ENCODE measurements at regions not wholly inside any gene's neighbourhood (a gene's known extent, or its start where the extent isn't known, plus 50 kb on each side); places are given as distances from the start of the nearest gene placed in this dataset.
A peak's percentile ranks its signal among the peaks of the same experiment; 100 is the strongest.

GRCh38 chr22:27270818-27271510 is 530.6 kb downstream of the MN1 start:
- peak; percentile 44 for DNase-seq

- DNase-seq, result no peak
Measured at GRCh38 chr22:27273436-27273835, 528.1 kb downstream of the MN1 start.

GRCh38 chr22:27273853-27274252 is 527.7 kb downstream of the MN1 start:
- DNase-seq, result no peak

- DNase-seq, result no peak
Measured at GRCh38 chr22:27274770-27275449, 526.6 kb downstream of the MN1 start.

GRCh38 chr22:27278946-27279345 is 522.6 kb downstream of the MN1 start:
- DNase-seq, result no peak

- DNase-seq, result no peak
Measured at GRCh38 chr22:27283240-27283639, 518.3 kb downstream of the MN1 start.

GRCh38 chr22:27283714-27284113 is 517.8 kb downstream of the MN1 start:
- DNase-seq, result no peak

- no peak for DNase-seq
Measured at GRCh38 chr22:27284324-27284723, 517.2 kb downstream of the MN1 start.

GRCh38 chr22:27286711-27287110 is 514.8 kb downstream of the MN1 start:
- no peak for DNase-seq

GRCh38 chr22:27292542-27293299 is 508.8 kb downstream of the MN1 start:
- DNase-seq, result no peak

- DNase-seq, result no peak
Measured at GRCh38 chr22:27293721-27294445, 507.7 kb downstream of the MN1 start.

GRCh38 chr22:27295040-27295439 is 506.5 kb downstream of the MN1 start:
- no peak for DNase-seq

GRCh38 chr22:27295605-27296004 is 506.0 kb downstream of the MN1 start:
- no peak for DNase-seq

GRCh38 chr22:27296091-27296675 is 505.4 kb downstream of the MN1 start:
- no peak for DNase-seq

GRCh38 chr22:27297125-27297524 is 504.4 kb downstream of the MN1 start:
- DNase-seq, result no peak

- no peak for DNase-seq
Measured at GRCh38 chr22:27298332-27298731, 503.2 kb downstream of the MN1 start.

- no peak for DNase-seq
Measured at GRCh38 chr22:27298742-27299141, 502.8 kb downstream of the MN1 start.

GRCh38 chr22:27299181-27300085 is 502.1 kb downstream of the MN1 start:
- peak; percentile 22 for DNase-seq

- no peak for DNase-seq
Measured at GRCh38 chr22:27300536-27301285, 500.8 kb downstream of the MN1 start.

- no peak for DNase-seq
Measured at GRCh38 chr22:27302501-27302900, 499.1 kb downstream of the MN1 start.

- DNase-seq, result no peak
Measured at GRCh38 chr22:27303718-27304117, 497.8 kb downstream of the MN1 start.

Measured in NCI-H1694 treated with DMSO at 0.1 percent for 48 hours (cell line).